ENCODE measurements at regions not wholly inside any gene's neighbourhood (a gene's known extent, or its start where the extent isn't known, plus 50 kb on each side); places are given as distances from the start of the nearest gene placed in this dataset.
"Not testable (repeated sequence)": the region's sequence is repeated elsewhere in the genome, so short reads cannot be mapped to it uniquely, and the experiment has no call there.

- no peak for DNase-seq
These were observed 279.6 kb downstream of the PCDH20 start for GRCh38 chr13:61136093-61136492.

GRCh38 chr13:61135583-61135982, 280.1 kb downstream of the PCDH20 start:
- no peak for DNase-seq

- DNase-seq, result no peak
These were observed 286.6 kb downstream of the PCDH20 start for GRCh38 chr13:61128850-61129645.

GRCh38 chr13:61123538-61124289, 291.9 kb downstream of the PCDH20 start:
- DNase-seq, result no peak

- no peak for DNase-seq
These were observed 302.4 kb downstream of the PCDH20 start for GRCh38 chr13:61113140-61113658.

GRCh38 chr13:61111529-61111928, 304.1 kb downstream of the PCDH20 start:
- DNase-seq, result no peak

GRCh38 chr13:61110732-61111131, 304.9 kb downstream of the PCDH20 start:
- DNase-seq, result no peak

GRCh38 chr13:61109741-61110140, 305.9 kb downstream of the PCDH20 start:
- DNase-seq, result no peak

- no peak for DNase-seq
These were observed 307.7 kb downstream of the PCDH20 start for GRCh38 chr13:61107989-61108388.

GRCh38 chr13:61095885-61096284, 319.8 kb downstream of the PCDH20 start:
- DNase-seq, result no peak

- no peak for DNase-seq
These were observed 320.8 kb downstream of the PCDH20 start for GRCh38 chr13:61094865-61095264.

- DNase-seq, result not testable (repeated sequence)
These were observed 325.8 kb downstream of the PCDH20 start for GRCh38 chr13:61089894-61090293.

- no peak for DNase-seq
These were observed 329.6 kb downstream of the PCDH20 start for GRCh38 chr13:61086087-61086486.

- no peak for DNase-seq
These were observed 330.7 kb downstream of the PCDH20 start for GRCh38 chr13:61084988-61085387.

- no peak for DNase-seq
These were observed 336.5 kb downstream of the PCDH20 start for GRCh38 chr13:61078976-61079770.

GRCh38 chr13:61052175-61052574, 363.5 kb downstream of the PCDH20 start:
- no peak for DNase-seq

- peak; percentile 33 for DNase-seq
These were observed 370.4 kb downstream of the PCDH20 start for GRCh38 chr13:61045251-61045650.

GRCh38 chr13:61040181-61040580, 375.5 kb downstream of the PCDH20 start:
- no peak for DNase-seq

- no peak for DNase-seq
These were observed 376.3 kb downstream of the PCDH20 start for GRCh38 chr13:61039302-61039701.

GRCh38 chr13:61036715-61037114, 378.9 kb downstream of the PCDH20 start:
- DNase-seq, result no peak

GRCh38 chr13:61030445-61030844, 385.2 kb downstream of the PCDH20 start:
- no peak for DNase-seq

- no peak for DNase-seq
These were observed 386.6 kb downstream of the PCDH20 start for GRCh38 chr13:61029064-61029463.

- DNase-seq, result no peak
These were observed 391.6 kb downstream of the PCDH20 start for GRCh38 chr13:61024046-61024445.
